Keratinocyte (primary cell): ENCODE measurements at regions not wholly inside any gene's neighbourhood (a gene's known extent, or its start where the extent isn't known, plus 50 kb on each side); places are given as distances from the start of the nearest gene placed in this dataset.

ENCODE experiments used
- EZH2 ChIP-seq: IDR thresholded peaks from one replicate; pipeline ENCODE4 v1.6.1; 2012; ENCODE audit warnings: inconsistent platforms, mild to moderate bottlenecking, low read length, moderate library complexity
- TF ChIP-seq, protein P1 (sequence below), 3 experiments: IDR thresholded peaks in 1 of 3; conservative IDR thresholded peaks in 1 of 3; optimal IDR thresholded peaks in 1 of 3; 2 replicates in 2 of 3; 3 replicates in 1 of 3; pipeline versions ENCODE3 to v1.5.1; 2011; ENCODE audit warnings: low read length in 3 of 3, mild to moderate bottlenecking in 3 of 3, moderate library complexity in 2 of 3, control low read depth in 1 of 3, inconsistent platforms in 1 of 3; ENCODE audit not compliant: insufficient read depth in 2 of 3; ENCODE audit errors: extremely low read depth in 1 of 3

DNA sequence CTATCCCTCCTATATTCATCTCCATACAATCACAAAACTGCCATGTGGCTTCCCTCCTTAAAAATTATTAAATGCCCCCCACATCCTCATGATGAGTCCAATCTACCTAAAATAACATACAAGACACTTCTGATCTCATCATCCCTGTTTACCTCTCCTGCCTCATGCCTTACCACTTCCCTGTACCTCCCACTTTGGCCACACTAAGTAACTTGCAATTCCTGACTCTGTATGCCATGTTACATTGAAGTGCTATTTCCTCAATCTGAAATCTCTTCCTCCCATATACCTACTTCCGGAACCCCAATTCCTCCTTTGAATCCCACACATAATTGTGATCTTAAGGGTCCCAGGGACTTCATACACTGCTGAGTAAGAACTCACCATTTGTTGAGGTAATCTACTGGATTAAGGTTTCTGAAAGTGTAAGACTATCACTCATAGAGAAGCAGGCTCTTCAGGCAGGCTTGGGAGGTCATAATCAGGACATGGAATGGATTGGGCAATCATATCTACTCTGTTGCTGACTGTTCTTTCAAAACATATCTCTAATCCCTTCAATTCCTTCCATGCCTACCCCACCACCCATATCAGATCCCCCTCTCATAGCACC is 117.6 kb upstream of the PLEKHG7 start:
- TF ChIP-seq, protein P1, sequence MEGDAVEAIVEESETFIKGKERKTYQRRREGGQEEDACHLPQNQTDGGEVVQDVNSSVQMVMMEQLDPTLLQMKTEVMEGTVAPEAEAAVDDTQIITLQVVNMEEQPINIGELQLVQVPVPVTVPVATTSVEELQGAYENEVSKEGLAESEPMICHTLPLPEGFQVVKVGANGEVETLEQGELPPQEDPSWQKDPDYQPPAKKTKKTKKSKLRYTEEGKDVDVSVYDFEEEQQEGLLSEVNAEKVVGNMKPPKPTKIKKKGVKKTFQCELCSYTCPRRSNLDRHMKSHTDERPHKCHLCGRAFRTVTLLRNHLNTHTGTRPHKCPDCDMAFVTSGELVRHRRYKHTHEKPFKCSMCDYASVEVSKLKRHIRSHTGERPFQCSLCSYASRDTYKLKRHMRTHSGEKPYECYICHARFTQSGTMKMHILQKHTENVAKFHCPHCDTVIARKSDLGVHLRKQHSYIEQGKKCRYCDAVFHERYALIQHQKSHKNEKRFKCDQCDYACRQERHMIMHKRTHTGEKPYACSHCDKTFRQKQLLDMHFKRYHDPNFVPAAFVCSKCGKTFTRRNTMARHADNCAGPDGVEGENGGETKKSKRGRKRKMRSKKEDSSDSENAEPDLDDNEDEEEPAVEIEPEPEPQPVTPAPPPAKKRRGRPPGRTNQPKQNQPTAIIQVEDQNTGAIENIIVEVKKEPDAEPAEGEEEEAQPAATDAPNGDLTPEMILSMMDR (optimal IDR thresholded peaks at IDR 0.05 in 1 of 3, IDR thresholded peaks at IDR 0.05 in 1 of 3, conservative IDR thresholded peaks at IDR 0.05 in 1 of 3; ENCODE audit: extremely low read depth in 1 of 3, insufficient read depth in 2 of 3, low read length in 3 of 3): no peak
- no peak for TF ChIP-seq EZH2
